ENCODE measurements at regions not wholly inside any gene's neighbourhood (a gene's known extent, or its start where the extent isn't known, plus 50 kb on each side); places are given as distances from the start of the nearest gene placed in this dataset.
"Not testable (repeated sequence)": the region's sequence is repeated elsewhere in the genome, so short reads cannot be mapped to it uniquely, and the experiment has no call there.

DNA sequence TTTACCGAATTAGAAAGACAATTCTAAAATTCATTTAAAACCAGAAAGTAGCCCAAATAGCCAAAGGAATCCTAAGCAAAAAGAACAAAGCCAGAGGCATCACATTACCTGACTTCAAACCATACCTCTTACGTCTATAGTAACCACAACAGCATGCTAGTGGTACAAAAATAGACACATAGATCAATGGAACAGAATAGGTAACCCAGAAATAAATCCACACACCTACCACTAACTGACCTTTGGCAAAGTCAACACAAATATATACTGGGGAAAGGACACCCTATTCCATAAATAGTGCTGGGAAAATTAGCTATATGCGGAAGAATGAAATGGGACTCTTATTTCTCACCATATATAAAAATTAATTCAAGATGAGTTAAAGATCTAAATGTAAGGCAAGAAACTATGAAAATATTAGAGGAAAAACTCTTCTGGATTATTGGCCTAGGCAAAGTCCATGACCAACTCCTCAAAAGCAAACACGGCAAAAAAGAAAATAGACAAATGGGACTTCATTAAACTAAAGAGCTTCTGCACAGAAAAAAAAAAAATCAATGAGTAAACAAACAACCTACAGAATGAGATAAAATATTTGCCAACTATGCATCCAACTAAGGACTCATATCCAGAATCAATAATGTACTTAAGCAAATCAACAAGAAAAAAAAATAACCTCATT lies 568.9 kb downstream of the SOX5 start:
- Histone ChIP-seq H3K27ac (ENCODE audit: extremely low read depth, low read depth, low read length) (no peak overlapping the region), H3K4me1 (ENCODE audit: control insufficient read depth, insufficient read depth, low read length) (no peaks in the 10 kb centered on the region), H3K4me3 (ENCODE audit: low read depth, low read length) (no peak overlapping the region), H3K9me3 (ENCODE audit: control insufficient read depth, insufficient read depth, low read depth, low read length) (no peaks in the 10 kb centered on the region), H3K36me3 (ENCODE audit: control insufficient read depth in 2 of 2, insufficient read depth in 1 of 2, low read length in 2 of 2) (no peaks in the 10 kb centered on the region)
- TF ChIP-seq ZNF548 (tag by site-specific recombination; IDR thresholded peaks at IDR 0.05), result no peak
- TF ChIP-seq ZNF366 (tag by site-specific recombination; conservative IDR thresholded peaks at IDR 0.05), result no peak
- no peak for TF ChIP-seq SETDB1 (IDR thresholded peaks at IDR 0.05; ENCODE audit: insufficient read length, low read length)
- no peak for TF ChIP-seq ZNF76 (tag by site-specific recombination; IDR thresholded peaks at IDR 0.05; ENCODE audit: borderline replicate concordance, low read depth)
- TF ChIP-seq, protein P1, sequence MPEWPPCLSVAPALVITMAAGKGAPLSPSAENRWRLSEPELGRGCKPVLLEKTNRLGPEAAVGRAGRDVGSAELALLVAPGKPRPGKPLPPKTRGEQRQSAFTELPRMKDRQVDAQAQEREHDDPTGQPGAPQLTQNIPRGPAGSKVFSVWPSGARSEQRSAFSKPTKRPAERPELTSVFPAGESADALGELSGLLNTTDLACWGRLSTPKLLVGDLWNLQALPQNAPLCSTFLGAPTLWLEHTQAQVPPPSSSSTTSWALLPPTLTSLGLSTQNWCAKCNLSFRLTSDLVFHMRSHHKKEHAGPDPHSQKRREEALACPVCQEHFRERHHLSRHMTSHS (tag by site-specific recombination; IDR thresholded peaks at IDR 0.05), result no peak
- no peak for TF ChIP-seq ZNF792 (tag by site-specific recombination; IDR thresholded peaks at IDR 0.05)
- TF ChIP-seq, protein P2, sequence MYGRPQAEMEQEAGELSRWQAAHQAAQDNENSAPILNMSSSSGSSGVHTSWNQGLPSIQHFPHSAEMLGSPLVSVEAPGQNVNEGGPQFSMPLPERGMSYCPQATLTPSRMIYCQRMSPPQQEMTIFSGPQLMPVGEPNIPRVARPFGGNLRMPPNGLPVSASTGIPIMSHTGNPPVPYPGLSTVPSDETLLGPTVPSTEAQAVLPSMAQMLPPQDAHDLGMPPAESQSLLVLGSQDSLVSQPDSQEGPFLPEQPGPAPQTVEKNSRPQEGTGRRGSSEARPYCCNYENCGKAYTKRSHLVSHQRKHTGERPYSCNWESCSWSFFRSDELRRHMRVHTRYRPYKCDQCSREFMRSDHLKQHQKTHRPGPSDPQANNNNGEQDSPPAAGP (tag by site-specific recombination; IDR thresholded peaks at IDR 0.05), result no peak
- CTCF ChIA-PET, result no interaction called here
- POLR2A ChIA-PET, result no interaction called here

DNA sequence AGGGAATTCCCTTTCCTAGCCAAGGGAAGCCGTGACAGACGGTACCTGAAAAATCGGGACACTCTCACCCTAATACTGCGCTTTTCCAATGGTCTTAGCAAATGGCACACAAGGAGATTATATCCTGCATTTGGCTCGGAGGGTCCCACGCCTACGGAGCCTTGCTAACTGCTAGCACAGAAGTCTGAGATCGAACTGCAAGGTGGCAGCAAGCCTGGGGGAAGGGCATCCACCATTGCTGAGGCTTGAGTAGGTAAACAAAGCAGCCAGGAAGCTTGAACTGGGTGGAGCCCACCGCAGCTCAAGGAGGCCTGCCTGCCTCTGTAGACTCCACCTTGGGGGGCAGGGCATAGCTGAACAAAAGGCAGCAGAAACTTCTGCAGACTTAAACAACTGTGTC lies 560.6 kb downstream of the SOX5 start:
- H3K27ac ChIP-seq (ENCODE audit: extremely low read depth, low read depth, low read length); POLR2A ChIA-PET; CTCF ChIA-PET; H3K4me1 ChIP-seq (ENCODE audit: control insufficient read depth, insufficient read depth, low read length); H3K36me3 ChIP-seq (ENCODE audit: control insufficient read depth in 2 of 2, insufficient read depth in 1 of 2, low read length in 2 of 2); H3K4me3 ChIP-seq (ENCODE audit: low read depth, low read length); H3K9me3 ChIP-seq (ENCODE audit: control insufficient read depth, insufficient read depth, low read depth, low read length): not testable (repeated sequence)

DNA sequence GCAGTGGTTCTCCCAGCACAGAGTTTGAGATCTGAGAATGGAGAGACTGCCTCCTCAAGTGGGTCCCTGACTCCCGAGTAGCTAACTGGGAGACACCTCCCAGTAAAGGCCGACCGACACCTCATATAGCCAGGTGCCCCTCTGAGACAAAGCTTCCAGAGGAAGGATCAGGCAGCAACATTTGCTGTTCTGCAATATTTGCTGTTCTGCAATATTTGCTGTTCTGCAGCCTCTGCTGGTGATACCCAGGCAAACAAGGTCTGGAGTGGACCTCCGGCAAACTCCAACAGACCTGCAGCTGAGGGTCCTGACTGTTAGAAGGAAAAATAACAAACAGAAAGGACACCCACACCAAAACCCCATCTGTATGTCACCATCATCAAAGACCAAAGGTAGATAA lies 560.2 kb downstream of the SOX5 start:
- H3K4me1 ChIP-seq (ENCODE audit: control insufficient read depth, insufficient read depth, low read length); H3K36me3 ChIP-seq (ENCODE audit: control insufficient read depth in 2 of 2, insufficient read depth in 1 of 2, low read length in 2 of 2); H3K27ac ChIP-seq (ENCODE audit: extremely low read depth, low read depth, low read length); CTCF ChIA-PET; POLR2A ChIA-PET; H3K4me3 ChIP-seq (ENCODE audit: low read depth, low read length); H3K9me3 ChIP-seq (ENCODE audit: control insufficient read depth, insufficient read depth, low read depth, low read length): not testable (repeated sequence)

DNA sequence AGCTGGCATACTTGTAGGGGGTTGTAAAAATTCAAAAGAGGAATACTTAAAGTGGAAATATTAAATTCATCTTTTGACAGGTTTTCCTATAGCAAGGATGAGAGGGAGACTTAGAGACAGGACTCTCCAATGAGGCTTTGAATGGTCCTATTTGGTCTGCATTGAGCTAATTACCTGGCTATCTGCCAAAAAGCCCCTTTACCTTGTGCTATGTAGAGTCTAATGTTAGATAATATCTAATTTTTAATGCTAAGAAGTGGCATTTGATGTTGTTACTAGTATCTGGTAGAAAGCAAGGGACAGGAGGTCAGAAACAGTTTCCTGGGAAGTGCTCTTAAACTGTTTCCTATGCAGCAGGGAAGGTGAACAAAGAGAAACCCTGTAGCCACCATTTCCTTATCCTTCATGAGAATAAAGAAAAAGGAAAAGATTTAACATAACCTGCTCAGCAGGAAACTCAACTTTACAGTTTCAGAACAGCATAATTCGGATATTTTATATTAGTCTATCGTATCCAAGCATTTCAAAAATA lies 550.0 kb downstream of the SOX5 start:
- Histone ChIP-seq H3K27ac (ENCODE audit: extremely low read depth, low read depth, low read length) (no peak overlapping the region), H3K4me3 (ENCODE audit: low read depth, low read length) (no peak overlapping the region), H3K36me3 (ENCODE audit: control insufficient read depth in 2 of 2, insufficient read depth in 1 of 2, low read length in 2 of 2) (no peaks in the 10 kb centered on the region), H3K9me3 (ENCODE audit: control insufficient read depth, insufficient read depth, low read depth, low read length) (no peaks in the 10 kb centered on the region), H3K4me1 (ENCODE audit: control insufficient read depth, insufficient read depth, low read length) (no peaks in the 10 kb centered on the region)
- POLR2A ChIA-PET, result no interaction called here
- TF ChIP-seq ZNF624 (tag by site-specific recombination; IDR thresholded peaks at IDR 0.05) (no peak), KLF16 (tag by site-specific recombination; IDR thresholded peaks at IDR 0.05) (no peak), SCRT1 (tag by site-specific recombination; IDR thresholded peaks at IDR 0.05; ENCODE audit: borderline replicate concordance) (no peak), ZNF660 (tag by site-specific recombination; IDR thresholded peaks at IDR 0.05) (no peak), ZNF302 (tag by site-specific recombination; IDR thresholded peaks at IDR 0.05; ENCODE audit: low read depth) (no peak), ZBTB1 (tag by site-specific recombination; IDR thresholded peaks at IDR 0.05) (no peak), ZNF626 (tag by site-specific recombination; IDR thresholded peaks at IDR 0.05) (no peak), ZNF24 (tag by site-specific recombination; IDR thresholded peaks at IDR 0.05) (no peak)
- TF ChIP-seq, protein P3, sequence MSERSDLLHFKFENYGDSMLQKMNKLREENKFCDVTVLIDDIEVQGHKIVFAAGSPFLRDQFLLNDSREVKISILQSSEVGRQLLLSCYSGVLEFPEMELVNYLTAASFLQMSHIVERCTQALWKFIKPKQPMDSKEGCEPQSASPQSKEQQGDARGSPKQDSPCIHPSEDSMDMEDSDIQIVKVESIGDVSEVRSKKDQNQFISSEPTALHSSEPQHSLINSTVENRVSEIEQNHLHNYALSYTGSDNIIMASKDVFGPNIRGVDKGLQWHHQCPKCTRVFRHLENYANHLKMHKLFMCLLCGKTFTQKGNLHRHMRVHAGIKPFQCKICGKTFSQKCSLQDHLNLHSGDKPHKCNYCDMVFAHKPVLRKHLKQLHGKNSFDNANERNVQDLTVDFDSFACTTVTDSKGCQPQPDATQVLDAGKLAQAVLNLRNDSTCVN (tag by site-specific recombination; optimal IDR thresholded peaks at IDR 0.05), result no peak
- TF ChIP-seq, protein P4, sequence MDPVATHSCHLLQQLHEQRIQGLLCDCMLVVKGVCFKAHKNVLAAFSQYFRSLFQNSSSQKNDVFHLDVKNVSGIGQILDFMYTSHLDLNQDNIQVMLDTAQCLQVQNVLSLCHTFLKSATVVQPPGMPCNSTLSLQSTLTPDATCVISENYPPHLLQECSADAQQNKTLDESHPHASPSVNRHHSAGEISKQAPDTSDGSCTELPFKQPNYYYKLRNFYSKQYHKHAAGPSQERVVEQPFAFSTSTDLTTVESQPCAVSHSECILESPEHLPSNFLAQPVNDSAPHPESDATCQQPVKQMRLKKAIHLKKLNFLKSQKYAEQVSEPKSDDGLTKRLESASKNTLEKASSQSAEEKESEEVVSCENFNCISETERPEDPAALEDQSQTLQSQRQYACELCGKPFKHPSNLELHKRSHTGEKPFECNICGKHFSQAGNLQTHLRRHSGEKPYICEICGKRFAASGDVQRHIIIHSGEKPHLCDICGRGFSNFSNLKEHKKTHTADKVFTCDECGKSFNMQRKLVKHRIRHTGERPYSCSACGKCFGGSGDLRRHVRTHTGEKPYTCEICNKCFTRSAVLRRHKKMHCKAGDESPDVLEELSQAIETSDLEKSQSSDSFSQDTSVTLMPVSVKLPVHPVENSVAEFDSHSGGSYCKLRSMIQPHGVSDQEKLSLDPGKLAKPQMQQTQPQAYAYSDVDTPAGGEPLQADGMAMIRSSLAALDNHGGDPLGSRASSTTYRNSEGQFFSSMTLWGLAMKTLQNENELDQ (tag by site-specific recombination; IDR thresholded peaks at IDR 0.05; ENCODE audit: low read depth), result no peak
- TF ChIP-seq, protein P5, sequence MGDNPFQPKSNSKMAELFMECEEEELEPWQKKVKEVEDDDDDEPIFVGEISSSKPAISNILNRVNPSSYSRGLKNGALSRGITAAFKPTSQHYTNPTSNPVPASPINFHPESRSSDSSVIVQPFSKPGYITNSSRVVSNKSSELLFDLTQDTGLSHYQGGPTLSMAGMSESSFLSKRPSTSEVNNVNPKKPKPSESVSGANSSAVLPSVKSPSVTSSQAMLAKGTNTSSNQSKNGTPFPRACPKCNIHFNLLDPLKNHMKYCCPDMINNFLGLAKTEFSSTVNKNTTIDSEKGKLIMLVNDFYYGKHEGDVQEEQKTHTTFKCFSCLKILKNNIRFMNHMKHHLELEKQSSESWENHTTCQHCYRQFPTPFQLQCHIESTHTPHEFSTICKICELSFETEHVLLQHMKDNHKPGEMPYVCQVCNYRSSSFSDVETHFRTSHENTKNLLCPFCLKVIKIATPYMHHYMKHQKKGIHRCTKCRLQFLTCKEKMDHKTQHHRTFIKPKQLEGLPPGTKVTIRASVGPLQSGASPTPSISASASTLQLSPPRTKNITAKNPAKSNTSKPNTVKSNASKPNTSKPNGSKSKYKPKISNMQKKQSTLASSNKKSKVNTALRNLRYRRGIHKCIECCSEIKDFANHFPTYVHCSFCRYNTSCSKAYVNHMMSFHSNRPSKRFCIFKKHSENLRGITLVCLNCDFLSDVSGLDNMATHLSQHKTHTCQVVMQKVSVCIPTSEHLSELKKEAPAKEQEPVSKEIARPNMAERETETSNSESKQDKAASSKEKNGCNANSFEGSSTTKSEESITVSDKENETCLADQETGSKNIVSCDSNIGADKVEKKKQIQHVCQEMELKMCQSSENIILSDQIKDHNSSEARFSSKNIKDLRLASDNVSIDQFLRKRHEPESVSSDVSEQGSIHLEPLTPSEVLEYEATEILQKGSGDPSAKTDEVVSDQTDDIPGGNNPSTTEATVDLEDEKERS (tag by site-specific recombination; IDR thresholded peaks at IDR 0.05), result no peak
- CTCF ChIA-PET, result interaction anchor here (0.7 kb wide), 1 partner anchor 20 kb away, joined by 3 read pairs; no protein-coding TSS in a partner anchor
